ENCODE measurements at regions not wholly inside any gene's neighbourhood (a gene's known extent, or its start where the extent isn't known, plus 50 kb on each side); places are given as distances from the start of the nearest gene placed in this dataset.

- H3K4me3 ChIP-seq (replicated peaks; ENCODE audit: low read depth, low read length): no peak overlapping the region
- no peak for DNase-seq (ENCODE audit: extremely low read depth, low read depth)
- TF ChIP-seq, protein P1, sequence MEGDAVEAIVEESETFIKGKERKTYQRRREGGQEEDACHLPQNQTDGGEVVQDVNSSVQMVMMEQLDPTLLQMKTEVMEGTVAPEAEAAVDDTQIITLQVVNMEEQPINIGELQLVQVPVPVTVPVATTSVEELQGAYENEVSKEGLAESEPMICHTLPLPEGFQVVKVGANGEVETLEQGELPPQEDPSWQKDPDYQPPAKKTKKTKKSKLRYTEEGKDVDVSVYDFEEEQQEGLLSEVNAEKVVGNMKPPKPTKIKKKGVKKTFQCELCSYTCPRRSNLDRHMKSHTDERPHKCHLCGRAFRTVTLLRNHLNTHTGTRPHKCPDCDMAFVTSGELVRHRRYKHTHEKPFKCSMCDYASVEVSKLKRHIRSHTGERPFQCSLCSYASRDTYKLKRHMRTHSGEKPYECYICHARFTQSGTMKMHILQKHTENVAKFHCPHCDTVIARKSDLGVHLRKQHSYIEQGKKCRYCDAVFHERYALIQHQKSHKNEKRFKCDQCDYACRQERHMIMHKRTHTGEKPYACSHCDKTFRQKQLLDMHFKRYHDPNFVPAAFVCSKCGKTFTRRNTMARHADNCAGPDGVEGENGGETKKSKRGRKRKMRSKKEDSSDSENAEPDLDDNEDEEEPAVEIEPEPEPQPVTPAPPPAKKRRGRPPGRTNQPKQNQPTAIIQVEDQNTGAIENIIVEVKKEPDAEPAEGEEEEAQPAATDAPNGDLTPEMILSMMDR (IDR thresholded peaks at IDR 0.05; ENCODE audit: low read depth, low read length, missing control alignments): no peak
Observed at GRCh38 chr5:2399804-2400203, 351.7 kb downstream of the IRX2 start.

DNA sequence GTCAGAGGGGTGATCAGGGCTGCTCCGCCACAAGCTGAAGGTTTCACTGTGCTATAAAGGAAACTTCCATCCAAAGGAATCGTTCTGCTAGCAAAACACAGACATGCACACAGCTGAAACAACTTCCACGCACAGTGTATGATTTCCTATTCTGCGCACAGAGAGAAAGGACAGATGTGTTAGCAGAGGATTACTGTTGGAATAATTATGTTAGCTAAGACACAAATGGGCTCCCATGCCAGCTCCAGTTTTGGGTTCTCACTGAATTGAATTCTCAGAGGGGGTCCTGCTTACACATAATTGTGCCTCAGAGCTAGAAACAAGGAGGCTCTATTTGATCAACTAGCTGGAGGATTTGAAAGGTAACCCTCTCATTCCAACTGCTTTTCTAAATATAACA is 352.4 kb downstream of the IRX2 start:
- no peak overlapping the region for H3K4me3 ChIP-seq (replicated peaks; ENCODE audit: low read depth, low read length)
- DNase-seq (ENCODE audit: extremely low read depth, low read depth): no peak
- TF ChIP-seq, protein P1 (IDR thresholded peaks at IDR 0.05; ENCODE audit: low read depth, low read length, missing control alignments): no peak

GRCh38 chr5:2393556-2393955 is 357.9 kb downstream of the IRX2 start:
- TF ChIP-seq, protein P1 (IDR thresholded peaks at IDR 0.05; ENCODE audit: low read depth, low read length, missing control alignments): no peak
- no peak overlapping the region for H3K4me3 ChIP-seq (replicated peaks; ENCODE audit: low read depth, low read length)
- no peak for DNase-seq (ENCODE audit: extremely low read depth, low read depth)

- DNase-seq (ENCODE audit: extremely low read depth, low read depth): no peak
- no peak overlapping the region for H3K4me3 ChIP-seq (replicated peaks; ENCODE audit: low read depth, low read length)
- TF ChIP-seq, protein P1 (IDR thresholded peaks at IDR 0.05; ENCODE audit: low read depth, low read length, missing control alignments): no peak
Observed at GRCh38 chr5:2391566-2391965, 359.9 kb downstream of the IRX2 start.

GRCh38 chr5:2391021-2391420 is 360.5 kb downstream of the IRX2 start:
- DNase-seq (ENCODE audit: extremely low read depth, low read depth): no peak
- TF ChIP-seq, protein P1 (IDR thresholded peaks at IDR 0.05; ENCODE audit: low read depth, low read length, missing control alignments): no peak

DNA sequence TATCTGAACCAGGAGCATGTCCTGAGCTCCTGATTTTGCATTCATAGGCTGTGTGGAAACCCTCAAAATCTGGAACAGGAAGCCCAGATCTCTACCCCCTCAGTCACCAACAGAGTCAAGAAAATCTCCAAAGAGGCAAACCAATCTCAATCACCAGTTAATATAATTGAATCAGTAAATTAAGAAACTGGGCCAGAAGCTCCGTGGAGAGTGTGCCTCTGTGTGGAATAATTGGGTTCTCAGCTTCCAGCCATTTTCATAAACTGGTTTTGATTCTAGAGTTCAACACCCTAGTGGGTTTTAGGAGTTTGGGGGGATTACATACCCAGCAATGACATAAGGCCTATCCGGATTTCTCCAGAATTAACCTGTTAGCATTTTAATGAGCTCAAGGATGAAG is 362.9 kb downstream of the IRX2 start:
- DNase-seq (ENCODE audit: extremely low read depth, low read depth): no peak
- TF ChIP-seq, protein P1 (IDR thresholded peaks at IDR 0.05; ENCODE audit: low read depth, low read length, missing control alignments): no peak
- no peak overlapping the region for H3K4me3 ChIP-seq (replicated peaks; ENCODE audit: low read depth, low read length)

More at GRCh38 chr5:2391021-2391420, 360.5 kb downstream of the IRX2 start:
- no peak overlapping the region for H3K4me3 ChIP-seq (replicated peaks; ENCODE audit: low read depth, low read length)

- DNase-seq (ENCODE audit: extremely low read depth, low read depth): no peak
- no peak overlapping the region for H3K4me3 ChIP-seq (replicated peaks; ENCODE audit: low read depth, low read length)
- TF ChIP-seq, protein P1 (IDR thresholded peaks at IDR 0.05; ENCODE audit: low read depth, low read length, missing control alignments): no peak
Observed at GRCh38 chr5:2387634-2388325, 363.7 kb downstream of the IRX2 start.
